ENCODE measurements at regions not wholly inside any gene's neighbourhood (a gene's known extent, or its start where the extent isn't known, plus 50 kb on each side); places are given as distances from the start of the nearest gene placed in this dataset.
A peak's percentile ranks its signal among the peaks of the same experiment; 100 is the strongest.

GRCh38 chr2:45125232-45125631, 116.0 kb upstream of the SIX2 start:
- Histone ChIP-seq H4K20me1 (ENCODE audit: low read length) (no peaks in the 10 kb centered on the region), H3K4me3 (ENCODE audit: low read length) (no peak overlapping the region), H3F3A (ENCODE audit: low read length, unreplicated experiment) (no peaks in the 10 kb centered on the region), H3K4me1 (ENCODE audit: insufficient read depth, low read length) (peaks cover 58% of the 10 kb centered on the region), H3K27me3 (ENCODE audit: low read length) (no peaks in the 10 kb centered on the region), H3K9me3 (ENCODE audit: low read length) (no peaks in the 10 kb centered on the region), H3K9me2 (replicated peaks; ENCODE audit: low read length) (no peaks in the 10 kb centered on the region), H3K4me2 (ENCODE audit: low read length) (no peak overlapping the region), H3K36me3 (ENCODE audit: low read depth, low read length) (no peaks in the 10 kb centered on the region), H2AFZ (ENCODE audit: low read length) (no peak overlapping the region), H3K9ac (ENCODE audit: low read length) (no peak overlapping the region), H3K79me2 (ENCODE audit: low read length) (no peaks in the 10 kb centered on the region), H3K27ac (ENCODE audit: low read length) (no peak overlapping the region)
- DNase-seq (no peak), ATAC-seq (no peak)
- CTCF ChIA-PET, result no interaction called here
- TF ChIP-seq EZH2 (IDR thresholded peaks at IDR 0.05; ENCODE audit: low read length, unreplicated experiment) (no peak), CTCF (conservative IDR thresholded peaks at IDR 0.05; ENCODE audit: low read depth, low read length) (no peak), EZH2phosphoT487 (IDR thresholded peaks at IDR 0.05; ENCODE audit: borderline replicate concordance, low read length) (no peak)
- BruUV-seq (replicated peaks), result no TSS peak
- POLR2A ChIA-PET (ENCODE audit: unreplicated experiment), result no interaction called here
- intact Hi-C loops (cut with micrococcal nuclease), result no loop called here

GRCh38 chr2:45124456-45124855, 115.2 kb upstream of the SIX2 start:
- ChIA-PET CTCF (no interaction called here), POLR2A (ENCODE audit: unreplicated experiment) (no interaction called here)
- TF ChIP-seq CTCF (conservative IDR thresholded peaks at IDR 0.05; ENCODE audit: low read depth, low read length), result no peak
- TF ChIP-seq EZH2phosphoT487 (IDR thresholded peaks at IDR 0.05; ENCODE audit: borderline replicate concordance, low read length), result no peak
- TF ChIP-seq EZH2 (IDR thresholded peaks at IDR 0.05; ENCODE audit: low read length, unreplicated experiment), result no peak
- Histone ChIP-seq H3K9me3 (ENCODE audit: low read length) (no peaks in the 10 kb centered on the region), H3K9me2 (replicated peaks; ENCODE audit: low read length) (no peaks in the 10 kb centered on the region), H3K27me3 (ENCODE audit: low read length) (no peaks in the 10 kb centered on the region), H3K79me2 (ENCODE audit: low read length) (no peaks in the 10 kb centered on the region), H2AFZ (ENCODE audit: low read length) (no peak overlapping the region), H3K36me3 (ENCODE audit: low read depth, low read length) (no peaks in the 10 kb centered on the region), H3K4me3 (ENCODE audit: low read length) (no peak overlapping the region), H3F3A (ENCODE audit: low read length, unreplicated experiment) (peaks cover 2% of the 10 kb centered on the region), H3K4me1 (ENCODE audit: insufficient read depth, low read length) (peaks cover 58% of the 10 kb centered on the region), H3K4me2 (ENCODE audit: low read length) (no peak overlapping the region), H4K20me1 (ENCODE audit: low read length) (no peaks in the 10 kb centered on the region), H3K9ac (ENCODE audit: low read length) (no peak overlapping the region), H3K27ac (ENCODE audit: low read length) (no peak overlapping the region)
- intact Hi-C loops (cut with micrococcal nuclease), result no loop called here
- DNase-seq (no peak), ATAC-seq (no peak)
- BruUV-seq (replicated peaks), result no TSS peak

- BruUV-seq (replicated peaks), result no TSS peak
- no peak for TF ChIP-seq CTCF (conservative IDR thresholded peaks at IDR 0.05; ENCODE audit: low read depth, low read length)
- TF ChIP-seq EZH2phosphoT487 (IDR thresholded peaks at IDR 0.05; ENCODE audit: borderline replicate concordance, low read length), result no peak
- TF ChIP-seq EZH2 (IDR thresholded peaks at IDR 0.05; ENCODE audit: low read length, unreplicated experiment), result no peak
- no peaks in the 10 kb centered on the region for H3K9me3 ChIP-seq (ENCODE audit: low read length)
- intact Hi-C loops (cut with micrococcal nuclease), result no loop called here
- H2AFZ ChIP-seq (ENCODE audit: low read length), result no peak overlapping the region
- ChIA-PET CTCF (no interaction called here), POLR2A (ENCODE audit: unreplicated experiment) (no interaction called here)
- H4K20me1 ChIP-seq (ENCODE audit: low read length), result no peaks in the 10 kb centered on the region
- ATAC-seq (peak; percentile 42), DNase-seq (peak; percentile 80)
- no peaks in the 10 kb centered on the region for H3K9me2 ChIP-seq (replicated peaks; ENCODE audit: low read length)
- peak overlapping the region; percentile 63 for H3K27ac ChIP-seq (ENCODE audit: low read length)
- H3K27me3 ChIP-seq (ENCODE audit: low read length), result no peaks in the 10 kb centered on the region
- no peak overlapping the region for H3K9ac ChIP-seq (ENCODE audit: low read length)
- peak overlapping the region; percentile 21; the same call in 1 of the 2 replicates for H3K4me2 ChIP-seq (ENCODE audit: low read length)
- H3K36me3 ChIP-seq (ENCODE audit: low read depth, low read length), result no peaks in the 10 kb centered on the region
- no peak overlapping the region for H3K4me3 ChIP-seq (ENCODE audit: low read length)
- H3K79me2 ChIP-seq (ENCODE audit: low read length), result no peaks in the 10 kb centered on the region
- peaks cover 6% of the 10 kb centered on the region for H3F3A ChIP-seq (ENCODE audit: low read length, unreplicated experiment)
- H3K4me1 ChIP-seq (ENCODE audit: insufficient read depth, low read length), result peaks cover 57% of the 10 kb centered on the region
Measured at GRCh38 chr2:45123521-45124191, 114.4 kb upstream of the SIX2 start.
